Esophagus squamous epithelium (tissue), 4 donors: ENCODE measurements at regions not wholly inside any gene's neighbourhood (a gene's known extent, or its start where the extent isn't known, plus 50 kb on each side); places are given as distances from the start of the nearest gene placed in this dataset.

ENCODE experiments used
- CTCF ChIP-seq, 6 experiments: fragments of 450-650 bp in 4 of 6; fragments of 200-600 bp in 2 of 6; sonication (generic) in 2 of 6; IDR thresholded peaks; one replicate each; pipeline ENCODE4 v1.5.1; 2016 to 2019; ENCODE audit warnings: antibody characterized with exemption in 6 of 6, mild to moderate bottlenecking in 4 of 6, moderate library complexity in 4 of 6
- POLR2A ChIP-seq, 4 donors: fragments of 450-650 bp; IDR thresholded peaks; one replicate each; pipeline ENCODE4 v1.6.1; 2017; ENCODE audit warnings: antibody characterized with exemption in 4 of 4, mild to moderate bottlenecking in 4 of 4, moderate library complexity in 3 of 4

DNA sequence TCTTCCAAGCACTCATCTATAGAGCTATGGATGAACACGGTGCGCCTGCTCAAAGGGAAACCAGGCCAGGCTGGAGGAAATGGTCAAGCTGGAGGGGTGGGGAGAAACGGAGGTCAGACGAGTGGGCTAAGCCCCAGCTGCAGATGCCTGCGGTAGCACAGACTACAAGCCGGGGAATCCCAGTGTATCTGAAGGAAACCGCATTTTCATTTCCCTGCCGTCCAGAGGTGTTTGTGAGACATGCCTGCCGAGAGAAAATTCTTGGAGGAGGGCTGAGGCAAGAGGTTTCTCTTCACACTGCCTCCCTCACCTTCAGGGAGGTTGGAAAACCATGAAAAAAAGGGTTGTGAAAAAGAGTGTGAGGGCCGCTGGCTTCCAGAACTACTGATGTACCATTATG, 102.0 kb upstream of the FOXN3 start:
- TF ChIP-seq POLR2A (IDR thresholded peaks at IDR 0.05) (no peak), CTCF (IDR thresholded peaks at IDR 0.05) (no peak)
